Testis (tissue), 2 donors: ENCODE measurements at regions not wholly inside any gene's neighbourhood (a gene's known extent, or its start where the extent isn't known, plus 50 kb on each side); places are given as distances from the start of the nearest gene placed in this dataset.

Source experiments
- POLR2A ChIP-seq: fragments of 450-650 bp; IDR thresholded peaks from one replicate; pipeline ENCODE4 v1.6.1; 2017; ENCODE audit warnings: antibody characterized with exemption, mild to moderate bottlenecking, moderate library complexity
- TF ChIP-seq, protein P1 (sequence below), 3 experiments: fragments of 450-650 bp in 2 of 3; fragments of 200-600 bp in 1 of 3; sonication (generic) in 1 of 3; IDR thresholded peaks; one replicate each; pipeline ENCODE4 v1.5.1; 2016 to 2019; ENCODE audit warnings: antibody characterized with exemption in 3 of 3, mild to moderate bottlenecking in 2 of 3, moderate library complexity in 1 of 3

DNA sequence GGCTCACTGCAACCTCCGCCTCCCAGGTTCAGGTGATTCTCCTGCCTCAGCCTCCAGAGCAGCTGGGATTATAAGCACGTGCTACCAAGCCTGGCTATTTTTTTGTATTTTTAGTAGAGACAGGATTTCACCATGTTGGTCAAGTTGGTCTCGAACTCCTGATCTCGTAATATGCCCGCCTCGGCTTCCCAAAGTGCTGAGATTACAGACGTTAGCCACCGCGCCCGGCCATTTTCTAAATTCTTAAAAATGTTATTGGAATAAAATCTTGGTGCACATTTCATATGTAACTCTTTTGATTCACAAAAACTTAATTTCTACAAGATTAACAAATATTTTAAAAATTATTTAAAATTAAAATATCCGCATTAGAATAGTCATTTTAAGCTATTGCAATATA, 1480.3 kb upstream of the SPRY2 start:
- TF ChIP-seq POLR2A = no peak
- TF ChIP-seq, protein P1, sequence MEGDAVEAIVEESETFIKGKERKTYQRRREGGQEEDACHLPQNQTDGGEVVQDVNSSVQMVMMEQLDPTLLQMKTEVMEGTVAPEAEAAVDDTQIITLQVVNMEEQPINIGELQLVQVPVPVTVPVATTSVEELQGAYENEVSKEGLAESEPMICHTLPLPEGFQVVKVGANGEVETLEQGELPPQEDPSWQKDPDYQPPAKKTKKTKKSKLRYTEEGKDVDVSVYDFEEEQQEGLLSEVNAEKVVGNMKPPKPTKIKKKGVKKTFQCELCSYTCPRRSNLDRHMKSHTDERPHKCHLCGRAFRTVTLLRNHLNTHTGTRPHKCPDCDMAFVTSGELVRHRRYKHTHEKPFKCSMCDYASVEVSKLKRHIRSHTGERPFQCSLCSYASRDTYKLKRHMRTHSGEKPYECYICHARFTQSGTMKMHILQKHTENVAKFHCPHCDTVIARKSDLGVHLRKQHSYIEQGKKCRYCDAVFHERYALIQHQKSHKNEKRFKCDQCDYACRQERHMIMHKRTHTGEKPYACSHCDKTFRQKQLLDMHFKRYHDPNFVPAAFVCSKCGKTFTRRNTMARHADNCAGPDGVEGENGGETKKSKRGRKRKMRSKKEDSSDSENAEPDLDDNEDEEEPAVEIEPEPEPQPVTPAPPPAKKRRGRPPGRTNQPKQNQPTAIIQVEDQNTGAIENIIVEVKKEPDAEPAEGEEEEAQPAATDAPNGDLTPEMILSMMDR (IDR thresholded peaks at IDR 0.05) = no peak
